NCI-H226 (cell line): ENCODE measurements at regions not wholly inside any gene's neighbourhood (a gene's known extent, or its start where the extent isn't known, plus 50 kb on each side); places are given as distances from the start of the nearest gene placed in this dataset.

Experiments used
- DNase-seq: peaks from one replicate; pipeline ENCODE4 v3.0.0-alpha.2; 2015

DNA sequence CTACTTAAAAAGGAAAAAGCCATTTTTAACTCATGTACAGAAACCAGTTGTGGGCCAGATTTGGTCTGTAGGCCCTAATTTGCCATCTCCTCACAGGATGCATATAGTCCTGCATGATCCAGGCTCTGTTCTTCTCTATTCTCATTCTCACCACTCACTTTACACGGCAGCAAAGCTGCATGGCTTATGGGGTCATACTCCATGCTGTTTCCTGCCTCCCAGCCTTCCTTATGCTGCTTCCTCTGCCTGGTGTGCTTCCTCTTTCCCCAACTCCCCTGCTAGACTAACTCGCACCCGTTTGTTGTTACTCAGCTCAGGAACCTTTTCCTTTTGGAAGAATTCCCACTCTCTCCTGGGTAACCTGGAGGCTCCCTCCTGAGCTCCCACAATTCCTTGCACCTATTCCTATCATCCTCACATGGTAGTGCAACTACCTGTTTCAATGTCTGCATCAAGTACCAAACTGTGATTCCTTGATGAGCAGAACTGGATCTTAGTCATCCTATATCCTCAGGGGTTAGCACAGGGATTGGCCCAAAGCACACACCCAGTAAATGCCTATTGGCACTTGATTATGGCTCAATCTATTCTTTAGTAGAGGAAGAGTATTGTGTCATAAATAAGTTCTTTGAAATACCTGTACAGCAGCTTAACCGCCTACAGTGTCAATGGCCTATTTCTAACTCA lies 172.1 kb upstream of the MITF start:
- DNase-seq, result no peak

DNA sequence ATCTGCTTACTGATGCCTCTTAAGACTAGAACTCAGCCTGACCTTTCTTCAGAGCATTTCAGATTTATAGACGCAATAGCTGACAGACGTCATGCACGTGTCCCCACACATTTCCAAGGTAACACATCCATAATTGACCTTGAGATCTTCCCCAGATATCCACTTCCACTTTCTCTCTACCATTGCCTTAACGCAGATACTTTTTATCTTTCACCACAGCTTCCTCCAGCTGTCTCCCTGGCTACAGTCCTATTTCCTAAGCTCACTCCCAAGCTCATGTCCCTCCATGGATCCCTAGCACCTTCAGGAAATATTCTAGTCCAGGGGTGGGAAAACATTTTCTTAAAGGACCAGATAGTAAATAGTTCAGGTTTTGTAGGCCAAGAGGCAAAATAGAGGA lies 173.0 kb upstream of the MITF start:
- DNase-seq, result no peak

DNA sequence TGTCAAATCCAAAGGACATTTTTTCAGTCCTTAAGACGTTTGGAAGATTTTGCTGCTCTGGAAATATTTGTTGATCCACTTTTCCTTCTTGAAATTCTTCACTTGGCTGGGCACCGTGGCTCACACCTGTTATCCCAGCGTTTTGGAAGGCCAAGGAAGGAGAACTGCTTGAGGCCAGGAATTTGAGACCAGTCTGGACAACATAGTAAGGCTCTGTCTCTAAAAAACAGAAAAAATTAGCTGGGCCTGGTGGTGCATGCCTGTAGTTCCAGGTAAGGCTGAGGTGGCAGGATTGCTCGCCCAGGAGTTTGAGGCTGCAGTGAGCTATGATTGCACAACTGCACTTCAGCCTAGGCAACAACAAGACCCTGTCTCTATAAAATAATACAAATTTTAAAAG lies 173.9 kb upstream of the MITF start:
- no peak for DNase-seq

DNA sequence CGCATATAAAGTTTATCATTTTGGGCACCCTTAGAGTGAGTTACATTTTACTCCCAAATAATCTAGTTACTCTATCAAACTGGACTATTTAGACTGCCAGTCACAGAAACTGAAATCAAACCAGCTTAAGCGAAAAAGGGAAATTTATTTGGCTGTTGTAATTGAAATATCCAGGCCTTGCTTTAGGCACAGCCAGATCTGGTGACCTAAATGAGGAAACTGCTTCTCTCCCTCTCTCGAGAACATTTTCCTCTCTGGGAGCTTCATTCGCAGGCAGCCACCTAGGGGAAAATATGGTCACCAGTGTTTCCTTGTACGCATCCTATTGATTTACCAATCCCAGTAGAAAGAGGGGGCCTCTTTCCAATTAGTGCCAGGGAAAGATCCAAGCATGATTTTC lies 175.3 kb upstream of the MITF start:
- no peak for DNase-seq

DNA sequence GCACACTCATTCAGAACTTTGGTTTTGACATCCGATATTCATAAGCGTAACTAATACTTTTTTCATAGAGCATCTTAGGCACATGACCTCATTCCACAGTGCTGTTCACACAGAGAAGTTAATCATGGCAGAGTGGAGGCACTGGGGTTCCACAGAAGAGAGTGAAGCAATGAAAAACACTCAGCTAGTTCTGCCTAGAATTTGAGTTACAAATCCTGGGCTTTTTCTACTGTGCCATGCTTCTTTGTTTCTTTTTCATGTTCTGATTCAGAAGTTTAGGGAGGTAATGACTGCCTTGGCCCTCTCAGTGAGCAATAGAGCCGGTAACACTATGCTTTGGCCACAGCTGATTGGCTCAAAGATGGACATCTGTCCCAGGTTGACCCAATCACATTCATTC lies 176.1 kb upstream of the MITF start:
- DNase-seq, result no peak

DNA sequence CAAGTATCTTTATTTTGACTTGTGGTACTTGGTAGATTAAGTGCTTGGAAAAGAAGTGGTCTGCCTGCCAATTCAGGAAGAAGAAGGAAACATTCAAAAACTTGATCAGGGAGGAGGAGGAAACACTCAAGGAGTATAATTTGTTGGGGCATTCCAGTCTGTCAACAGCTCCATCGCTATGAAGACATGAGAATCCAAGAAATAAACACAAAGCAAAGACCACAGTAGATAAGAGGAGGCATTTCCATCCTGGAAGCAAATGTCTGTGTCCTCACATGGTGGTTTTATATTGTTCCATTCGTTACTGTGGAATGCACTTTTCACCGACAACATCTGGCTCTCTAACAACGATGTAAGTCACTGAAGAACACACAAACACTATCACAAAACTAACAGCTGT lies 176.1 kb upstream of the FRMD4B start:
- no peak for DNase-seq

DNA sequence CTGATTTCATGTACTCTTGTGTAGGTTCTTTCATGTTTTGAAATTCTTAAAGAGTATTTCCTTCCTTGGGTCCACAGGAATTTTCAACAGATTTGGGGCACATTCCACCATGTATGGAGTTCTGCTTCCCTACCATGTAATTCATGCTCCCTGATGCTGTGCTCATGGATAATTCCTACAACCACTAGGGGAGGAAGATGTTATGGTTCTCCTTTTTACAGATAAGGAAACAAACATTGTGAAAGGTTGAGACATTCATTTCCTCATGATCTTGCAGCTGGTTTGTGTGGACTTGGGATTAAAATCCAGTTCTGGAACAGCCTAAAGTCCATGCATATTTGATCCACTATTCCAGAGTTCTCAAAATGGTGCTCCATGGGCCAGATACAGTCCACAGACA lies 174.9 kb upstream of the FRMD4B start:
- no peak for DNase-seq

DNA sequence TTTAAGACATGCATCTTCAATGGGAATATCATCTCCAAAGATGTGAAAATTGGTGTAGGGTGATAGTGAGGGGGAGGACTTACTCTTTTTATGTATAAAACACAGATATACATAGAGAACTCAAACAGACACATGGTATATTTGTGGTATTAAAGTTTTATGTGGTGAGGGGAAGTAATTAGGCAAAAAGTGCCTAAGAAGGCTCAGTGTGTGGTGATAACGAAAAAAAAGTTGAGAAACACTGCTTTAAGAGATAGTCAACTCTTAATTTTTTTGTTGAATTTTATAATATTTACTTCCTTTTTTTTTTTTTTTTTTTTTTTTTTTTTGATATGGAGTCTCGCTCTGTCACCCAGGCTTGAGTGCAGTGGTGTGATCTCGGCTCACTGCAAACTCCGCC lies 174.2 kb upstream of the FRMD4B start:
- no peak for DNase-seq

DNA sequence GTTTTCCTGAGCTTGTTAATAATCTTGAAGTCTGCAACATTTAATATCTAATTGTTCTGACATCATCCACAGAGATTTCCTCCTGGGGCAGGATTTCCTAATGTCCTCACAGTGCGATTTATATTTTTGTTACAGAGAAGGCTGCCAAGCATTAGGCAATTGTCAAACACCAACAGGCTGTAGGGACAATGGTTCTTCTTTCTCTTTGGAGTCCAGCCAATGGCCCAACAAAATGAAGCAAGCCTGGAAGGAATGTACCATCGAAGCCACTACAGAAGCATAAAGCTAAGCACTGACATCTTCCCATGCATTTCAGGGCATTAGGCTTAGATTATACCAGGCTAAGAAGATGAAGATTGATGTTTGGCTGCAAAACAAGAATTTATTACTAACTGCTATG lies 173.0 kb upstream of the FRMD4B start:
- DNase-seq, result no peak

DNA sequence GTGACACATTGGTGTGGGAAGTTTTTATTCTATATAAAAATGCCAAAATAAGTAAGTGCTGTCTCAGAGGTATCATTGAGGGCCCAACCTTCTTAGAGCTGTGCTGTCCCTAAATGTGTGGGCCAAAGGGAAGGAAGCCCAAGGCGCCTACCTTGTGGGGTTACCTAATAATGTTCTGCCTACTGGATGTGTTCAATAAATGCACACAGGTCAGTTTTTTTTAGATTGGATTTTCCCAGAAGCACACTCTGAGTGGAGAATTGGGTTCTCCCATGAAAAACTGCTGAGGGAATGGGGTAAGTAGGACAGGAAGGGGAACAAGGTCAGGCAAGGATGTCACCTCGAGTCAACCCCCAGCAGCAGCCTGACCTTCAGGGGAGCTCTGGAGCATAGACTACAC lies 168.7 kb upstream of the FRMD4B start:
- DNase-seq, result no peak

DNA sequence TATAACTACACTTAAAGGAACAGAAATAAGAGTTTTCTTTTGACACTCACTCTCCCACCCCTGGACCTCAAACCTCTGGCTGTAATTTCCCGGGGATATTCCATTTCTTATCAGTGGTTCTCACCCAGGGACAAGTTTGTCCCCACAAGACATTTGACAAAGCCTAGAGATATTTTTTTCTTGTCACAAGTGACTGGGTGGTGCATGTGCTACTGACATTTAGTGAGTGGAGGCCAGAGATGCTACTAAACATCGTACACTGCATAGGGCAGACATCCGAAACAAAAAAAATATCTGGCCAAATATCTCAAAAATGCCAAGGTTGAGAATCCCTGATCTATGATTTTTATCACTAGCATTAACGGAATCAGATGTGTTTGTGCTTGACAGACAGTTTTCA lies 168.0 kb upstream of the FRMD4B start:
- no peak for DNase-seq

DNA sequence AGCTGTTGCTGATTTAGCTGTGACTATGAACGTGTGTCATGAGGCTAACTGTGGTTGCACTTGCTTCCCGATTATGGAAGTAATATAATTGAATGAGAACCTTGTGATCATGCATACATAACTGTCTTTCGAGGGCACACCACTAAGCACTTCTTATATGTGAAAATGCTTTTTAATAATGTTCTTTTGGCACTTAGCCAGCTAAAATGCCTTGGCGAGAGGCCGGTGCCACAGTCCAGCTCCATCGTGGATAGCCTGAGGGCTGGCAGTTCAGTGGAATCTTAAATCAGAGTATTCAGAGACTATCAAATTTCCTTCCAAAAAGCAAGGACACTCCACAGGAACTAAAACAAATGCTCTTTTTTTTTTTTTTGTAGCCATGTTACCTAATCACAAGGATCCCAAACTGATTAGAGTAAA lies 161.6 kb upstream of the FRMD4B start:
- DNase-seq, result no peak

DNA sequence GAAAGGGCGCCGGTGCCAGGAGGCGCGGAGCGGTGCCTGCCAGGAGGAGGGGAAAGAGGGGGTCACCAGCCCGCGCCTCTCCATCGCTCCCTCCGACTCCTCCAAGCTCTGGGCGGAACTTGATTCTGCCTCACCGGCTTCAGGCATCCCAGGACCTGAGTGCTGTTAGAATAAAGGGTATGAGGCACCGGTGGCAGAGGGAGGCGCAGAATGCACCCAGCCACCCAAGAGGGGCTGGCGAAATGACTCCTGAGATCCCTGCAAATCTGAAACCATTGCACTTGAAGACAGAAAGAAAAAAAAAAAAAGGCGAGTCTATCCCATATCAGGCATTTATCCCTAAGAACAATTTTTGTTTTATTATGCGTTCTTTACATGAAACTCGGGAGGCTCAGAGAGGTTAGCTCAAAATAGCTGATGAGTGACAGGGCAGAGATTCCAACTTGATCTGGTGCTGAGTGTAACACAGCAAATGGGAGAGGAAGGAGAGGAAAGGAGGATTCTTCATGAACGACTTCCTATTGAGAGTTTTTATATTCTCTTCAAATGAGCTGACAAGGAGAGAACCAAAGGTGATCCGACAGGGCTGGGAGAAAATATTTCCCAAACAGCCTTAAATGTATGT lies 157.0 kb upstream of the FRMD4B start:
- no peak for DNase-seq

DNA sequence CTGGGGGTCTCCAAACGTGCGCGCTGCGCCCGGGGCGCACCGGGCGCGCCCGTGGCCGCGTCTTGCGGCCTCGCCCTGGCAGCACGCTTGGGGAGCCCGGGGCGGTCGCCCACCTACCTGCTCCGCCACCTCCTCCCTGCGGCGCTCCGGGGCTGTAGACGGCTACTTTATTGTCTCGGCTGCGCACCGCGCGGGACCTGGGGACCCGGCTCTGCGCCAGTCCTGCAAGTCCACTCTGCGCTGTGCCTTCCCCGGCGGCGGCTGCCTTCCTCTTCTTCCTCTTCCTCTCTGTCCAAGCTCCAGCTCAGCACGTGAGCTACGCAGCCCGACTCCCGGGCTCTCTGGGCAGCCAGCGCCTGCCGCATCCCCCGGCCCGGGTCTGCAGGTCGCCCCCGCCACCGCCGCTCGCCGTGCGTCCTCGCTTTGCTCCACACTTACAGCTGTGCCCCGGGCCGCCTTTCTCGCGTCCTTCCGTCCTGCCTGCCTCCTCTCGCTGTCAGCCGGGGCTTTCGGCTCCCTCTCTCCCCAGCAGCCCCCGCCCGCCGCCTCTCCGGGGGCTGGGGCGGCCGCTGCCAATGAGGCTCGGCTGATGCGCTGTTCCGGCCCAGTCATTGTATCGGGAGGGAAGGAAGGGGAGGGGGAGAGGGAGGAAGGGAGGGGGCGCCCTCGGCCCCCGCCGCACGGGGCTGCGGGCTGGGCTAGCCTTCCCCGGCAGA lies 156.4 kb upstream of the FRMD4B start:
- no peak for DNase-seq

DNA sequence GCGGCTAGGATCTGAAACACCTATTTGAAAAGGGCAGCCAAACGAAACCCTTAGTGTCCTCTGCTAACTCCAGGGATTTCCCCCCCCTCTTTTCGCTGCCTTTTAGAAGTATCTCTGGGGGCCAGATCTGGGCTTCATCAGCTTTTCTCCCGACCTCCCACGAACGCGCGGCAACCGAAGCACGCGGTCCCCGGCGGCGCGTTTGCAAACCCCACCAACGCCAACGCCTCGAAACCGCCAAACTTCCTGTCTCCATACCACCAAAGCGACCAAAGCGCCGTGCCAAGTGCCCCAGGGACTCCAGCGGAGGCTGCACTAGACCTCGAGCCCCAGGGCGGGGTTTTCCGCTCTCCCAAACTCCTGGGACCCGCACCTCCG lies 155.8 kb upstream of the FRMD4B start:
- DNase-seq, result no peak

DNA sequence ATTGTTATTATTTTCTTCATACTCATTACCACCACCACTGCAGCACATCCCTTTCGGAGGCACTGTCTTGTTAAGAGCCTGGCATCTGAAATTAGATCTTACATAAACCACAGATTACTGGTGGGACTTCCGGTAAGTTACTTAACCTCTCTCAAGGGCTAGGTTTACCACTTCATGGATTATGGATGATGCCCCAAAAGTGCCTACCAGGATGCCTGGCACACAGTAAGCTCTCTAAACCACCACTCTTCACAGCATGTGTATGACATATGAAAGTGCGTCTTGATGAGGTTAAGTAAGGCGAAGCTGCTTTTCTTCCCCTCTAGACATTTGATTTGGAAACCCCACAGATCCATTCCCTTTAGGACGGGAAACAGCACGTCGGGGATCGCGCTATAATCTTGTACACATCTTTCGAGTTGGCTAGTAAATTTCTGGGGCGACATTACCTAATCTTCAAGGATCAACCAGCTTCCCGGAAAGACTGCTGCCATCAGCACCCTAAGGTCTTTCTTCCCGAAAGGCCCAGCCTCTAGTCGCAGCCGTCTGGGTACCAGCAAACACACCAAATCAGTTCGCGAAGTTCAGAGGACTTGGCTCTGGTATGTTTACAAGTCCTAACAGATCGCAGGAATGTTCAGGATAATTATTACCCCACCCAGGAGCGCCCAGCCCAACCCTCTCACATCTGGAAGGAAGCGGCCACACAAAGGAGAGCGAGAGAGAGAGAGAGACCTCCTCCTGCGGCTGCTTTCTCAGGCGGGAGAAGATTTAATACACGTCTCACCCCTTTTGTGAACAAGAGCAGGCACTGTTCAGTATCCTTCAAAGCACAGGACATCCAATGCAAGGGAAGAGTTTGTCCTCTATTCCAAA lies 155.1 kb upstream of the FRMD4B start:
- DNase-seq, result no peak

DNA sequence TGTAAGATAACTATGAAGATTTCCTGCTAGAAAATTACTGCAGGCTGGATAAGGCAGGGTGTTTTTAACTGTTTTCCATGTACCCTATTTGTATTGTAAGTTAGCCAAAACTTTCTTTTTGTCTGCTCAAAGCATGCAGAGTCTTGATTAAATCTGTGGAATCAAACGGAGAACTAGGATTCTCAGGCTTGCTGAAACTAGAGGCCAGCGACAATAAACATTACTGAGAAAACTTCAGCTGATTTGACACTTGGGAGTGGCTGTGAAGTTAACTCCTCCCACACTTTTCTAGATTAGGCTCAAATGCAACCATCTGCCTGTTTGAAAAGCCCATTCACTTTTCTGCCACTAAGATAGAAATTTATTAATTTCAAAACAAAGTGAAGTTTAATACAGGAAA lies 153.2 kb upstream of the FRMD4B start:
- no peak for DNase-seq

DNA sequence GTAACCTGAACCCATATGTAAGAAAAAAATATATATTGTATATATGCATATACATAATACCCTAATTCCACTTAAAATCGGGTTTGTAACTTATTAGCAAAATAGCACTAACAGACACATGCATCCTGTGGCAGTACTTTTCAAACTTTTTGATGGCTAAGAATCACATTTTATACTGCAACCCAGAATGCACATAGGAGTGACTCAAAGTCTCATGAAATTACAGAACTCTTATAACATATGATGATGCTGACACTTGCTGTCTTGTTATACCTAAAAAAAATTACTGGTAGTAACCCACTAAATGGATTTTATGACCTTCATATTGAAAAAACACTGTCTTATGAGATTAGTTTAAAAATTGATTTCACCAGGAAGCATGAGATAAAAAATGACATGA lies 152.4 kb upstream of the FRMD4B start:
- DNase-seq, result no peak

DNA sequence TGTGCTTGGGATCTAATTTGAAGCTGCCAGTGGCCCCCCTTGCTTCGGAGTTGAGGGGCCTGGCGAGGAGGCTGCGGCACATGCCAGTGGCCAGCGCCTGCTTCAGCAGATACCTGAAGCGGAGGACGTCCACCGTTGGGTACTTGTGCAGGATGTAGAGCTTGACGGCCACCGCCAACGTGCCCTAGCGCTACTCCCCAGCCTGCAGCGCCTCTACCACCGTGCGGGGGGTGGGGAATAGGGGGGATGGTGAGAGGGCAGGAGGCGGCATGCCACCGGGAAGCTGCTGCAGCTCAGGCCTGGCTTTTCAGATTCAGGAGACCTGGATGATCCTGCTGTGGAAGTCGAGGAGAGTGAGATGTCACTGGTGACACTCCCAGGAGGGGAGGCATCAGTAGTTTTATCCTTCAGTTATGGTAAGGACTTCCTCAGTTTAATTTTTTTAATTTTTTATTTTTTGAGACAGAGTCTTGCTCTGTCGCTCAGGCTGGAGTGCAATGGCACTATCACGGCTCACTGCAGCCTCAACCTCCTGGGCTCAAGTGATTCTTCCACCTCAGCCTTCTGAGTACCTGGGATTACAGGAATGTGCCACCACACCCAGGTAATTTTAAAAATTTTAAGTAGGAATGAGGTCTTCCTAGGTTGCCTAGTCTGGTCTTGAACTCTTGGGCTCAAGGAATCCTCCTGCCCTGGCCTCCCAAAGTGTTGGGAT lies 150.6 kb upstream of the FRMD4B start:
- no peak for DNase-seq

DNA sequence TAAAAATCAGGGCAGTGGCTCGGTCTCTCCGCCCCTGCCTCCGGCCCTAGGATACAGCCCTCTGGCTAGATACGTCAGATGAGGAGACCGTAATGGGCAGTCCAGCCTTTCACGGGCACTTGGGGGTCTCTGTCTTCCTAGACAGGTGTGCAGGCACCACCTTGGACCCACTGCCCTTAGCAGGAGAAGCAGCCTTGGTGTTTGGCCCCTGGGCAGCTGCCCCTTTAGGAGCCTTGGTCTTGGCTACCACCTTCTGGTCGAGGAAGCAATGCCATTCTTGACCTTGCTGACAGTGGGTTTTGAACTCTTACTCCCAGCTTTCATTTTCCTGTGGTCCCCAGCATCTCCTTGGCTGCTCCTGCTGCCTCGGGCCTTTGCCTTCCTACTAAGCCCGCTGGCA lies 149.7 kb upstream of the FRMD4B start:
- no peak for DNase-seq

DNA sequence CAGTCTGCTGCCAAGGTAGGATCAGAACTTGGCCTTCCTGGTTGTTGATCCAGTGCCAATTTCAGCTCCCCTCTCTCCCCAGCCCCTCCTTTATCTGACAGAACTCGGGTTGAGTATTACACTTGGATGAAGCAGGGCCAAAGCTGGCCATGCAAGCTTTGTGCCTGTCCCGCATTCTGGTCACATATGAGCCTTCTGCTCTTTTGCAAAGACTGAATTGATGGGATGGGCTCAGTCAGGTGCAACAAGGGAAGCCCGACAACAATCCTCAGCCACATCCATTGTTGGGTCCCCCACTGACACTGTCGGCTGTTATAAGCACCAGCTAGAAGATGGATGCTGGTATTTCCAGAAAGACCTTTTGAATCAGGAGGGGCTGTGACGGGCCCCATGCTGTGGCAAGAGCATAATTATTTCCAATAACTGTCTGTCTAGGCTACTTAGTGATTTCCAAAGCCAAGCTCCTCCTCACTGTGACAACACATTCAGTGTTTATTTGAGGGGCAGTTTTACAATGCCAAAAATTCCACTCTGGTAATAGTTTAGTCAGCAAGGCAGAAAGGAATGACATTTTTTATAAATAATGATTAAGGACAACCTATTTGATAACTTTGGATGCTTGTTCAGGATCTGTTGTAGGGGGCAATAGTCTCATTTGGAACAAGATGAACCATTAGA lies 146.8 kb upstream of the FRMD4B start:
- no peak for DNase-seq
